Spinal cord (tissue), 9 donors: ENCODE measurements at regions not wholly inside any gene's neighbourhood (a gene's known extent, or its start where the extent isn't known, plus 50 kb on each side); places are given as distances from the start of the nearest gene placed in this dataset.
"Not testable (repeated sequence)": the region's sequence is repeated elsewhere in the genome, so short reads cannot be mapped to it uniquely, and the experiment has no call there.

Experiments
- DNase-seq, 6 donors: peaks; one replicate each; pipeline versions ENCODE4 v3.0.0 to v3.0.0-alpha.2; 2013 to 2015; ENCODE audit warnings: low spot score in 6 of 6, low read depth in 4 of 6
- H3K27ac ChIP-seq: one replicate; pipeline ENCODE4 v1.5.1; 2013; ENCODE audit warnings: low read depth, low read length, control low read depth
- H3K27me3 ChIP-seq: one replicate; pipeline ENCODE4 v1.6.1; 2013; ENCODE audit warnings: low read length; ENCODE audit not compliant: control insufficient read depth, insufficient read depth
- H3K36me3 ChIP-seq: one replicate; pipeline ENCODE4 v1.6.1; 2013; ENCODE audit warnings: low read length; ENCODE audit not compliant: control insufficient read depth, insufficient read depth
- H3K4me1 ChIP-seq: one replicate; pipeline ENCODE4 v1.6.1; 2013; ENCODE audit warnings: low read length; ENCODE audit not compliant: control insufficient read depth, insufficient read depth
- H3K4me3 ChIP-seq: one replicate; pipeline ENCODE4 v1.5.1; 2013; ENCODE audit warnings: low read depth, low read length, control low read depth
- H3K9me3 ChIP-seq: one replicate; pipeline ENCODE4 v1.6.1; 2013; ENCODE audit warnings: low read length; ENCODE audit not compliant: control insufficient read depth, insufficient read depth
- WGBS: methylation state at CpG from one replicate; pipeline ENCODE4 v1.1.5; 2013; ENCODE audit warnings: missing lambda C conversion rate; ENCODE audit not compliant: insufficient coverage; 5-methylcytosine and 5-hydroxymethylcytosine counted together
- donor health status: healthy.

GRCh38 chr16:10324210-10324609 is 61.7 kb upstream of the ATF7IP2 start:
- Histone ChIP-seq H3K4me1 (no peaks in the 10 kb centered on the region), H3K27ac (no peak overlapping the region), H3K27me3 (no peaks in the 10 kb centered on the region), H3K9me3 (no peaks in the 10 kb centered on the region), H3K4me3 (no peak overlapping the region), H3K36me3 (no peaks in the 10 kb centered on the region)
- DNase-seq: no peak
- WGBS: 100% methylated on average over 1 of the region's 2 CpGs

DNA sequence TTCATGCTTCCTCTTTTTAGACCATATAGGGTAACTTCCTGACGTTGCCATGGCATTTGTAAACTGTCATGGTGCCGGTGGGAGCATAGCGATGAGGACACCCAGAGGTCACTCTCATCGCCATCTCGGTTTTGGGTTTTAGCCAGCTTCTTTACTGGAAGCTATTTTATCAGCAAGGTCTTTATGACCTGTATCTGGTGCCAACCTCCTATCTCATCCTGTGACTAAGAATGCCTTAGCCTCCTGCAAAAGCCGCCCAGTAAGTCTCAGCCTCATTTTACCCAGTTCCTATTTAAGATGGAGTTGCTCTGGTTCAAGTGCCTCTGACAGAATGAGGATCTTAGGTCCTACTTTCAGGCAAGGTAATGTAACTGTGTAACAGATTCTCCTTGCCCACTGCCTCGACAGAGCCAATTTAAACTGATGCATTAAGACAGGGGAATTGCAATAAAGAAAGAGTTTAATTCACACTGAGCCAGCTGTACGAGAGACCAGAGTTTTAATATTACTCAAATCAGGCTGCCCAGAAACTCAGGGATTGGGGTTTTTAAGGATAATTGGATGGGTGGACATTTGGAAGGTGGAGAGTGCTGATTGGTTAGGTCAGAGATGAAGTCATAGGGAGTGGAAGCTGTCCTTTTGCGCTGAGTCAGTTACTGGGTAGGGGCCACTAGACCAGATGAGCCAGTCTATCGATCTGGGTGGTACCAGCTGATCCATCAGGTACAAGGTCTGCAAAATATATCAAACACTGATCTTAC is 59.9 kb upstream of the ATF7IP2 start:
- 60% methylated on average over 8 of the region's 10 CpGs for WGBS
- no peaks in the 10 kb centered on the region for H3K27me3 ChIP-seq

GRCh38 chr16:10326647-10327046 is 59.2 kb upstream of the ATF7IP2 start:
- 90% methylated on average over 3 of the region's 5 CpGs for WGBS
- H3K9me3 ChIP-seq: no peaks in the 10 kb centered on the region
- no peak overlapping the region for H3K27ac ChIP-seq
- H3K36me3 ChIP-seq: no peaks in the 10 kb centered on the region
- no peaks in the 10 kb centered on the region for H3K4me1 ChIP-seq
- no peak for DNase-seq
- H3K4me3 ChIP-seq: no peak overlapping the region
- H3K27me3 ChIP-seq: no peaks in the 10 kb centered on the region

More for the DNA sequence above, 59.9 kb upstream of the ATF7IP2 start:
- Histone ChIP-seq H3K9me3 (no peaks in the 10 kb centered on the region), H3K4me1 (no peaks in the 10 kb centered on the region), H3K4me3 (no peak overlapping the region), H3K36me3 (no peaks in the 10 kb centered on the region), H3K27ac (no peak overlapping the region)
- no peak for DNase-seq

DNA sequence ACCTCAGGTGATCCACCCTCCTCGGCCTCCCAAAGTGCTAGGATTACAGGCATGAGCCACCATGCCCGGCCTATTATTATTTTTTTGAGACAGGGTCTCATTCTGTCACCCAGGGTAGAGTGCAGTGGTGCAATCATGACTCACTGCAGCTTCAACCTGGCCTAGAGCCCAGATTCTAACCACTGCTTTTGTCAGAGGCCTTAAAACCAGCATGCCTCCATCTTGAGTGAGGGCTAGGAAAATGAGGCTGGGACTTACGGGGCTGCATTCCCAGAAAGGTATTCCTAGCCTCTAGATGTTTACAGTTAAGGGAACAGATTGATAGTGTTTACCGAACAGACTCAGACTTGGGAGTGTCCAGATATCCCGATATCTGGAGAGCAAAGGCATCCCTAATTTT is 57.6 kb upstream of the ATF7IP2 start:
- 75% methylated on average over 4 of the region's 5 CpGs for WGBS

DNA sequence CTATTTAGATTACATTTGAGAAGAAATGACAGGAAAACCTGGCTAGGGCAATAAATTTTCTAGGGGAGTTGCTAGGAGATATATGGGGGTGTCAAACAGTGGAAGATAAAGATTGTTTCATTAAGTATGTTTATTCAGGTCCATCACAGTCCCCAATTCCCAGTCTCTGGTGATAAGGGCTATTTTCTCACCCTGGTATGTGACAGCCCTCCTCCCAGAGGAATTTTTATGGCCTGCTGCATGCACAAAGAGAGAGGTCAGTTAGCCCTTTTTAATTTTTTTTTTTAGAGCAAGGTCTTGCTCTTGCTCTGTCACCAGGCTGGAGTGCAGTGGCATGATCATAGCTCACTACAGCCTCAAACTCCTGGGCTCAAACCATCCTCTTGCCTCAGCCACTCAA is 53.6 kb upstream of the ATF7IP2 start:
- no peaks in the 10 kb centered on the region for H3K27me3 ChIP-seq
- no peaks in the 10 kb centered on the region for H3K36me3 ChIP-seq
- H3K9me3 ChIP-seq: no peaks in the 10 kb centered on the region
- H3K4me1 ChIP-seq: no peaks in the 10 kb centered on the region
- H3K27ac ChIP-seq: no peak overlapping the region
- no peak for DNase-seq
- H3K4me3 ChIP-seq: no peak overlapping the region

More for the DNA sequence above, 57.6 kb upstream of the ATF7IP2 start:
- not testable (repeated sequence) for H3K27ac ChIP-seq, H3K36me3 ChIP-seq, DNase-seq, H3K4me1 ChIP-seq, H3K27me3 ChIP-seq, H3K4me3 ChIP-seq, H3K9me3 ChIP-seq

- Histone ChIP-seq H3K9me3 (no peaks in the 10 kb centered on the region), H3K27me3 (no peaks in the 10 kb centered on the region), H3K27ac (no peak overlapping the region), H3K4me3 (no peak overlapping the region), H3K4me1 (no peaks in the 10 kb centered on the region), H3K36me3 (no peaks in the 10 kb centered on the region)
- WGBS: 88% methylated on average over 4 of the region's 7 CpGs
- no peak for DNase-seq
Observed at GRCh38 chr16:10332775-10333174, 53.1 kb upstream of the ATF7IP2 start.

GRCh38 chr16:10333321-10334032 is 52.4 kb upstream of the ATF7IP2 start:
- no peak for DNase-seq
- WGBS: 96% methylated on average over 4 of the region's 10 CpGs
- H3K4me1 ChIP-seq: no peaks in the 10 kb centered on the region
- no peak overlapping the region for H3K27ac ChIP-seq
- no peaks in the 10 kb centered on the region for H3K9me3 ChIP-seq
- no peak overlapping the region for H3K4me3 ChIP-seq
- no peaks in the 10 kb centered on the region for H3K36me3 ChIP-seq
- H3K27me3 ChIP-seq: no peaks in the 10 kb centered on the region

GRCh38 chr16:10335681-10336080 is 50.2 kb upstream of the ATF7IP2 start:
- H3K4me3 ChIP-seq: no peak overlapping the region
- WGBS: 81% methylated on average over 5 of the region's 12 CpGs
- no peaks in the 10 kb centered on the region for H3K27me3 ChIP-seq
- no peak for DNase-seq
- H3K36me3 ChIP-seq: no peaks in the 10 kb centered on the region
- peaks cover 5% of the 10 kb centered on the region for H3K9me3 ChIP-seq
- H3K27ac ChIP-seq: no peak overlapping the region
- no peaks in the 10 kb centered on the region for H3K4me1 ChIP-seq
